SK-N-SH (cell line): ENCODE measurements at regions not wholly inside any gene's neighbourhood (a gene's known extent, or its start where the extent isn't known, plus 50 kb on each side); places are given as distances from the start of the nearest gene placed in this dataset.

ENCODE experiments used
- CTCF ChIA-PET: fragments of 300-600, 350-600 bp; formaldehyde crosslinking; extraction: SDS; loops from one replicate; lab custom pipeline; 2021; lab: Yijun Ruan, JAX
- POLR2A ChIA-PET: fragments of 350-600 bp; sonication (Branson Sonifier 250); formaldehyde crosslinking; extraction: SDS; loops from one replicate; lab custom pipeline; 2020; ENCODE audit warnings: antibody characterized with exemption, inconsistent platforms; lab: Yijun Ruan, JAX
- DNase-seq: peaks from one replicate; pipeline ENCODE4 v3.0.0; 2012
- H2AFZ ChIP-seq: fragments of 200-600 bp; sonication (generic); 2 replicates; pipeline ENCODE4 v1.8.1; 2016; ENCODE audit warnings: antibody characterized with exemption, mild to moderate bottlenecking, low read depth
- H3F3A ChIP-seq: fragments of 200-600 bp; sonication (generic); replicated peaks from 2 replicates; pipeline ENCODE3; 2016; ENCODE audit warnings: antibody characterized with exemption, mild to moderate bottlenecking; ENCODE audit not compliant: insufficient read depth
- H3K27ac ChIP-seq, 2 experiments: fragments of 200-500 bp in 1 of 2; fragments of 200-600 bp in 1 of 2; sonication (Bioruptor generic) in 1 of 2; sonication (generic), shearing (Covaris generic) in 1 of 2; 2 replicates each; pipeline versions ENCODE4 v1.5.1 to v1.6.1; 2014 to 2016; ENCODE audit warnings: low read depth in 2 of 2, inconsistent platforms in 1 of 2, low read length in 1 of 2, mild to moderate bottlenecking in 1 of 2, mixed read lengths in 1 of 2
- H3K27me3 ChIP-seq: fragments of 200-600 bp; sonication (generic), shearing (Covaris generic); 2 replicates; pipeline ENCODE4 v1.6.1; 2016; ENCODE audit warnings: mixed run types; ENCODE audit not compliant: insufficient read depth
- H3K36me3 ChIP-seq, 2 experiments: fragments of 200-500 bp in 1 of 2; fragments of 200-600 bp in 1 of 2; sonication (Bioruptor generic) in 1 of 2; sonication (generic) in 1 of 2; replicated peaks in 1 of 2; 2 replicates each; pipeline versions ENCODE3 to v1.5.1; 2014 to 2016; ENCODE audit warnings: low read length in 1 of 2, mild to moderate bottlenecking in 1 of 2; ENCODE audit not compliant: insufficient read depth in 2 of 2, control insufficient read depth in 1 of 2
- H3K4me1 ChIP-seq, 2 experiments: fragments of 200-500 bp in 1 of 2; fragments of 200-600 bp in 1 of 2; sonication (Bioruptor generic) in 1 of 2; sonication (generic), shearing (Covaris generic) in 1 of 2; 2 replicates each; pipeline versions ENCODE4 v1.5.1 to v1.6.1; 2014 to 2016; ENCODE audit warnings: low read depth in 1 of 2, low read length in 1 of 2, mixed run types in 1 of 2; ENCODE audit not compliant: insufficient read depth in 2 of 2, control insufficient read depth in 1 of 2
- H3K4me2 ChIP-seq: fragments of 200-600 bp; sonication (generic), shearing (Covaris generic); 2 replicates; pipeline ENCODE4 v1.6.1; 2017; ENCODE audit warnings: mixed run types
- H3K4me3 ChIP-seq, 2 experiments: fragments of 200-500 bp in 1 of 2; fragments of 200-600 bp in 1 of 2; sonication (Bioruptor generic) in 1 of 2; sonication (generic), shearing (Covaris generic) in 1 of 2; 2 replicates each; pipeline versions ENCODE4 v1.5.1 to v1.8.1; 2014 to 2016; ENCODE audit warnings: low read depth in 2 of 2, inconsistent platforms in 1 of 2, low read length in 1 of 2, mild to moderate bottlenecking in 1 of 2, mixed read lengths in 1 of 2, moderate library complexity in 1 of 2
- H3K79me2 ChIP-seq: fragments of 200-600 bp; sonication (generic); 2 replicates; pipeline ENCODE4 v1.8.1; 2017; ENCODE audit warnings: mild to moderate bottlenecking; ENCODE audit not compliant: insufficient read depth
- H3K9ac ChIP-seq: fragments of 200-600 bp; sonication (generic); 2 replicates; pipeline ENCODE4 v1.6.1; 2017; ENCODE audit warnings: mixed run types
- H3K9me2 ChIP-seq: fragments of 200-600 bp; sonication (generic); 2 replicates; pipeline ENCODE4 v1.6.1; 2017; ENCODE audit warnings: mixed run types
- H3K9me3 ChIP-seq: fragments of 200-600 bp; sonication (generic); 2 replicates; pipeline ENCODE4 v1.6.1; 2017; ENCODE audit warnings: mixed run types, mild to moderate bottlenecking, moderate library complexity
- H4K20me1 ChIP-seq: fragments of 200-600 bp; sonication (generic); 2 replicates; pipeline ENCODE4 v1.6.1; 2017; ENCODE audit warnings: mild to moderate bottlenecking, mixed run types; ENCODE audit not compliant: insufficient read depth
- ELF1 ChIP-seq: IDR thresholded peaks from 2 replicates; pipeline ENCODE4 v1.4.0; 2012
- EP300 ChIP-seq, 2 experiments: IDR thresholded peaks; 2 replicates each; pipeline versions ENCODE4 v1.4.0 to v1.6.1; 2012; ENCODE audit warnings: borderline replicate concordance in 1 of 2, low read depth in 1 of 2, low read length in 1 of 2
- JUND ChIP-seq: IDR thresholded peaks from 2 replicates; pipeline ENCODE4 v1.4.0; 2012
- MEF2A ChIP-seq: IDR thresholded peaks from 2 replicates; pipeline ENCODE4 v1.4.0; 2012; ENCODE audit warnings: low read depth, borderline replicate concordance
- PBX3 ChIP-seq: IDR thresholded peaks from 2 replicates; pipeline ENCODE4; 2012
- REST ChIP-seq: IDR thresholded peaks from 2 replicates; pipeline ENCODE4 v1.6.1; 2012; ENCODE audit warnings: mild to moderate bottlenecking, low read depth, low read length, moderate library complexity
- RXRA ChIP-seq: IDR thresholded peaks from 2 replicates; pipeline ENCODE4 v1.4.0; 2012; ENCODE audit warnings: low read depth, mild to moderate bottlenecking, borderline replicate concordance
- SIN3A ChIP-seq: IDR thresholded peaks from 2 replicates; pipeline ENCODE4 v1.6.1; 2012; ENCODE audit warnings: low read depth, mild to moderate bottlenecking, low read length, moderate library complexity, borderline replicate concordance
- SMC3 ChIP-seq: IDR thresholded peaks from 2 replicates; pipeline ENCODE4 v1.6.1; 2012; ENCODE audit warnings: low read depth, low read length, improper control_type of control experiment
- USF1 ChIP-seq: IDR thresholded peaks from 2 replicates; pipeline ENCODE4 v1.4.0; 2012; ENCODE audit warnings: low read depth, borderline replicate concordance
- USF2 ChIP-seq: fragments of 150-350 bp; IDR thresholded peaks from 2 replicates; pipeline ENCODE4 v1.6.1; 2017; ENCODE audit warnings: antibody characterized with exemption, low read length, low read depth, borderline replicate concordance
- YY1 ChIP-seq: IDR thresholded peaks from 2 replicates; pipeline ENCODE4 v1.4.0; 2012; ENCODE audit warnings: low read depth, mild to moderate bottlenecking
- ZBTB33 ChIP-seq: IDR thresholded peaks from 2 replicates; pipeline ENCODE4 v1.4.0; 2012; ENCODE audit warnings: low read depth, borderline replicate concordance
- WGBS: methylation state at CpG from one replicate; pipeline ENCODE4 v1.1.6; 2017; ENCODE audit warnings: low lambda C conversion rate; 5-methylcytosine and 5-hydroxymethylcytosine counted together

GRCh38 chr2:52526735-52527134 is 1240.9 kb upstream of the CHAC2 start:
- Histone ChIP-seq H3K79me2 (no peaks in the 10 kb centered on the region), H4K20me1 (no peaks in the 10 kb centered on the region), H3K36me3 (no peaks in the 10 kb centered on the region), H3K27me3 (no peaks in the 10 kb centered on the region), H3K4me1 (no peaks in the 10 kb centered on the region), H3K27ac (no peak overlapping the region), H3K9me3 (no peaks in the 10 kb centered on the region), H3K4me2 (no peak overlapping the region), H3K9me2 (no peaks in the 10 kb centered on the region), H3F3A (no peaks in the 10 kb centered on the region), H2AFZ (no peak overlapping the region), H3K4me3 (no peak overlapping the region), H3K9ac (no peak overlapping the region)
- WGBS, result 0% methylated on average over 1 of the region's 1 CpG
- no peak for DNase-seq
- no peak for TF ChIP-seq JUND
- TF ChIP-seq YY1, result no peak
- TF ChIP-seq USF1, result no peak
- no peak for TF ChIP-seq EP300 (IDR thresholded peaks at IDR 0.05; ENCODE audit: borderline replicate concordance in 1 of 2, low read depth in 1 of 2, low read length in 1 of 2)
- no peak for TF ChIP-seq RXRA
- TF ChIP-seq REST, result no peak
- TF ChIP-seq PBX3, result no peak
- no peak for TF ChIP-seq SIN3A
- TF ChIP-seq ELF1, result no peak
- no peak for TF ChIP-seq SMC3
- no peak for TF ChIP-seq USF2
- TF ChIP-seq ZBTB33, result no peak
- no peak for TF ChIP-seq MEF2A
- ChIA-PET POLR2A (no interaction called here), CTCF (interaction anchor here (1.3 kb wide), 1 partner anchor 74 kb away, joined by 3 read pairs; no protein-coding TSS in a partner anchor)
